ENCODE measurements at regions not wholly inside any gene's neighbourhood (a gene's known extent, or its start where the extent isn't known, plus 50 kb on each side); places are given as distances from the start of the nearest gene placed in this dataset.

DNA sequence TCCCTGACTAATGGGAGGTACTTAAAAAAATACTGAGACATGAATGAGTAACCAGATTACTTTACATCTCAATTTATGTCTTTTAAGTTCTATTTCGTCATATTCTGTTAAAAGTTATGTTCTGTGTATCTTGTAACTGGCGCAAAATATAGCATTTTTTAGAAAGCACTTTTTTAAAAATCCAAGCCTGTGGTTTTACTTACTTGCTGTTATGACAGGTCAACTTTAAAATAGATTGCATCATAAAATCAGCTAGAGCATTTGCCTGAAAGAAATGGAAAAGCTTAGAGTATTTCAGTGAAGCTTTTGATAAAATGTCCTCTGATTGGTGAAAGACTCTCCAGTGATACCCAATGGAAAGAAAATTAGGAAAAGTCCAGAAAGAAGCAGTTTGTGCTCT lies 1892.3 kb upstream of the TENM3 start:
- TF ChIP-seq, protein P1, sequence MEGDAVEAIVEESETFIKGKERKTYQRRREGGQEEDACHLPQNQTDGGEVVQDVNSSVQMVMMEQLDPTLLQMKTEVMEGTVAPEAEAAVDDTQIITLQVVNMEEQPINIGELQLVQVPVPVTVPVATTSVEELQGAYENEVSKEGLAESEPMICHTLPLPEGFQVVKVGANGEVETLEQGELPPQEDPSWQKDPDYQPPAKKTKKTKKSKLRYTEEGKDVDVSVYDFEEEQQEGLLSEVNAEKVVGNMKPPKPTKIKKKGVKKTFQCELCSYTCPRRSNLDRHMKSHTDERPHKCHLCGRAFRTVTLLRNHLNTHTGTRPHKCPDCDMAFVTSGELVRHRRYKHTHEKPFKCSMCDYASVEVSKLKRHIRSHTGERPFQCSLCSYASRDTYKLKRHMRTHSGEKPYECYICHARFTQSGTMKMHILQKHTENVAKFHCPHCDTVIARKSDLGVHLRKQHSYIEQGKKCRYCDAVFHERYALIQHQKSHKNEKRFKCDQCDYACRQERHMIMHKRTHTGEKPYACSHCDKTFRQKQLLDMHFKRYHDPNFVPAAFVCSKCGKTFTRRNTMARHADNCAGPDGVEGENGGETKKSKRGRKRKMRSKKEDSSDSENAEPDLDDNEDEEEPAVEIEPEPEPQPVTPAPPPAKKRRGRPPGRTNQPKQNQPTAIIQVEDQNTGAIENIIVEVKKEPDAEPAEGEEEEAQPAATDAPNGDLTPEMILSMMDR (IDR thresholded peaks at IDR 0.05; ENCODE audit: borderline replicate concordance, extremely low read depth, low read length, poor library complexity, severe bottlenecking): no peak
- TF ChIP-seq EZH2 (IDR thresholded peaks at IDR 0.05; ENCODE audit: borderline replicate concordance, low read depth, low read length, severe bottlenecking): no peak
